H1 (cell line): ENCODE measurements at regions not wholly inside any gene's neighbourhood (a gene's known extent, or its start where the extent isn't known, plus 50 kb on each side); places are given as distances from the start of the nearest gene placed in this dataset.

Experiments used
- CEBPB ChIP-seq: IDR thresholded peaks from 2 replicates; pipeline ENCODE4 v1.6.1; 2012; ENCODE audit warnings: low read depth, low read length
- CREB1 ChIP-seq: IDR thresholded peaks from 2 replicates; pipeline ENCODE4 v1.6.1; 2012; ENCODE audit warnings: inconsistent platforms
- EGR1 ChIP-seq: IDR thresholded peaks from 2 replicates; pipeline ENCODE4 v1.6.1; 2011; ENCODE audit warnings: low read depth, low read length, borderline replicate concordance
- KDM5A ChIP-seq: fragments of 200-600 bp; IDR thresholded peaks from 2 replicates; pipeline ENCODE4 v1.7.1; 2012; ENCODE audit warnings: mild to moderate bottlenecking, low read length, inconsistent platforms, mixed read lengths
- POLR2A ChIP-seq, 2 experiments: IDR thresholded peaks; 1 replicate in 1 of 2; 2 replicates in 1 of 2; pipeline ENCODE4 v1.6.1; 2011; ENCODE audit warnings: low read depth in 2 of 2, low read length in 2 of 2, mild to moderate bottlenecking in 2 of 2; ENCODE audit errors: control extremely low read depth in 1 of 2
- RAD21 ChIP-seq, 2 experiments: IDR thresholded peaks in 1 of 2; conservative IDR thresholded peaks in 1 of 2; 2 replicates each; pipeline ENCODE4 v1.6.1; 2011; ENCODE audit warnings: low read depth in 2 of 2, low read length in 2 of 2, improper control_type of control experiment in 1 of 2, inconsistent platforms in 1 of 2, mild to moderate bottlenecking in 1 of 2, moderate library complexity in 1 of 2
- SIRT6 ChIP-seq: IDR thresholded peaks from one replicate; pipeline ENCODE4 v1.7.1; 2012; ENCODE audit warnings: low read length, inconsistent platforms
- SP2 ChIP-seq: IDR thresholded peaks from 2 replicates; pipeline ENCODE4 v1.6.1; 2012; ENCODE audit warnings: mild to moderate bottlenecking, low read length, inconsistent platforms
- TAF1 ChIP-seq: IDR thresholded peaks from 2 replicates; pipeline ENCODE4 v1.6.1; 2011; ENCODE audit warnings: mild to moderate bottlenecking, low read depth, low read length
- TF ChIP-seq, protein P1 (sequence below): fragments of 300-600 bp; sonication (generic); IDR thresholded peaks from 2 replicates; pipeline ENCODE4 v1.7.1; 2012; ENCODE audit warnings: low read length, moderate library complexity, mild to moderate bottlenecking, inconsistent platforms; ENCODE audit not compliant: insufficient replicate concordance
- TF ChIP-seq, protein P2 (sequence below): IDR thresholded peaks from 2 replicates; pipeline ENCODE4 v1.6.1; 2011; ENCODE audit warnings: low read depth, mild to moderate bottlenecking, low read length; ENCODE audit not compliant: insufficient read depth

DNA sequence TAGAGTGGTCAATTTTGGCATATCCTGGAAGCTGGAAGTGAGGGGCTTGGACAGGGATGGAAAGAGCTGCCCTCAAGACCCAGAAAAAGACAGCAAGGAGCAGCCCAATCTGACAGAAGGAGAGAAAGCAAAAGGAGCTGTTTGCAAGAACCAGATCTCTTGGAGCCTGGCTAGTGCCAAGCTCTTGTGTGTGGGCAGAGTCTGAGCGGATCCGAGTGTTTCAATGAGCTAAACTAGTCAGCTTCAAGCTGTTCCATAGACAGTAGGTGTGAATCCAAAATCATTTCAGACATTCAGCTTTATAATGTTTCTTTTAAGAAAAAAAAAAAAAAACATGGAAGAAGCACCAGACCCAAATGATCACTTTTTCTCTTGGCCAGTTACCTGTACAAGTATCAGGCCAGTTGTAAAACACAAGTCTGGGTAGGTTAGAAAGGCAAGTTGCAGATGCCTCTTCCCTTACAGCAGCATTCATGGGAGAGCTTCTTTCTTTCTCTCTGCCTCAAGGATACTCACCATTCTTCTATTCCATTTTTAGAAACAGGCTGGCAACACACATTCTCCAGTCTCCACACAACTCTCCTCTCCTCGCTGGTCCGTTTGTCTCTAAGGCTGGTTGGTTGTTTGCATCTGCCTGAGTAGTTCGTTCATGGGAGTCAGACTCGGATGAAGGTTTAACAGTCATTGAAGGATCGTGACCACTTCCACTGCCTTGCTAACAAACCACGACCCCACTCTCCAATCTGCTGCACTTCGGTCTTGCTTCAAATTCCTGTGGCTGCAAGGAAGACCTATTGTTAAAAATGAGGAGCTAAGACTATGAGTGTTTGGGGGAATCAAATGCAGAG, 105.2 kb upstream of the GATB start (continued):
- TF ChIP-seq, protein P1, sequence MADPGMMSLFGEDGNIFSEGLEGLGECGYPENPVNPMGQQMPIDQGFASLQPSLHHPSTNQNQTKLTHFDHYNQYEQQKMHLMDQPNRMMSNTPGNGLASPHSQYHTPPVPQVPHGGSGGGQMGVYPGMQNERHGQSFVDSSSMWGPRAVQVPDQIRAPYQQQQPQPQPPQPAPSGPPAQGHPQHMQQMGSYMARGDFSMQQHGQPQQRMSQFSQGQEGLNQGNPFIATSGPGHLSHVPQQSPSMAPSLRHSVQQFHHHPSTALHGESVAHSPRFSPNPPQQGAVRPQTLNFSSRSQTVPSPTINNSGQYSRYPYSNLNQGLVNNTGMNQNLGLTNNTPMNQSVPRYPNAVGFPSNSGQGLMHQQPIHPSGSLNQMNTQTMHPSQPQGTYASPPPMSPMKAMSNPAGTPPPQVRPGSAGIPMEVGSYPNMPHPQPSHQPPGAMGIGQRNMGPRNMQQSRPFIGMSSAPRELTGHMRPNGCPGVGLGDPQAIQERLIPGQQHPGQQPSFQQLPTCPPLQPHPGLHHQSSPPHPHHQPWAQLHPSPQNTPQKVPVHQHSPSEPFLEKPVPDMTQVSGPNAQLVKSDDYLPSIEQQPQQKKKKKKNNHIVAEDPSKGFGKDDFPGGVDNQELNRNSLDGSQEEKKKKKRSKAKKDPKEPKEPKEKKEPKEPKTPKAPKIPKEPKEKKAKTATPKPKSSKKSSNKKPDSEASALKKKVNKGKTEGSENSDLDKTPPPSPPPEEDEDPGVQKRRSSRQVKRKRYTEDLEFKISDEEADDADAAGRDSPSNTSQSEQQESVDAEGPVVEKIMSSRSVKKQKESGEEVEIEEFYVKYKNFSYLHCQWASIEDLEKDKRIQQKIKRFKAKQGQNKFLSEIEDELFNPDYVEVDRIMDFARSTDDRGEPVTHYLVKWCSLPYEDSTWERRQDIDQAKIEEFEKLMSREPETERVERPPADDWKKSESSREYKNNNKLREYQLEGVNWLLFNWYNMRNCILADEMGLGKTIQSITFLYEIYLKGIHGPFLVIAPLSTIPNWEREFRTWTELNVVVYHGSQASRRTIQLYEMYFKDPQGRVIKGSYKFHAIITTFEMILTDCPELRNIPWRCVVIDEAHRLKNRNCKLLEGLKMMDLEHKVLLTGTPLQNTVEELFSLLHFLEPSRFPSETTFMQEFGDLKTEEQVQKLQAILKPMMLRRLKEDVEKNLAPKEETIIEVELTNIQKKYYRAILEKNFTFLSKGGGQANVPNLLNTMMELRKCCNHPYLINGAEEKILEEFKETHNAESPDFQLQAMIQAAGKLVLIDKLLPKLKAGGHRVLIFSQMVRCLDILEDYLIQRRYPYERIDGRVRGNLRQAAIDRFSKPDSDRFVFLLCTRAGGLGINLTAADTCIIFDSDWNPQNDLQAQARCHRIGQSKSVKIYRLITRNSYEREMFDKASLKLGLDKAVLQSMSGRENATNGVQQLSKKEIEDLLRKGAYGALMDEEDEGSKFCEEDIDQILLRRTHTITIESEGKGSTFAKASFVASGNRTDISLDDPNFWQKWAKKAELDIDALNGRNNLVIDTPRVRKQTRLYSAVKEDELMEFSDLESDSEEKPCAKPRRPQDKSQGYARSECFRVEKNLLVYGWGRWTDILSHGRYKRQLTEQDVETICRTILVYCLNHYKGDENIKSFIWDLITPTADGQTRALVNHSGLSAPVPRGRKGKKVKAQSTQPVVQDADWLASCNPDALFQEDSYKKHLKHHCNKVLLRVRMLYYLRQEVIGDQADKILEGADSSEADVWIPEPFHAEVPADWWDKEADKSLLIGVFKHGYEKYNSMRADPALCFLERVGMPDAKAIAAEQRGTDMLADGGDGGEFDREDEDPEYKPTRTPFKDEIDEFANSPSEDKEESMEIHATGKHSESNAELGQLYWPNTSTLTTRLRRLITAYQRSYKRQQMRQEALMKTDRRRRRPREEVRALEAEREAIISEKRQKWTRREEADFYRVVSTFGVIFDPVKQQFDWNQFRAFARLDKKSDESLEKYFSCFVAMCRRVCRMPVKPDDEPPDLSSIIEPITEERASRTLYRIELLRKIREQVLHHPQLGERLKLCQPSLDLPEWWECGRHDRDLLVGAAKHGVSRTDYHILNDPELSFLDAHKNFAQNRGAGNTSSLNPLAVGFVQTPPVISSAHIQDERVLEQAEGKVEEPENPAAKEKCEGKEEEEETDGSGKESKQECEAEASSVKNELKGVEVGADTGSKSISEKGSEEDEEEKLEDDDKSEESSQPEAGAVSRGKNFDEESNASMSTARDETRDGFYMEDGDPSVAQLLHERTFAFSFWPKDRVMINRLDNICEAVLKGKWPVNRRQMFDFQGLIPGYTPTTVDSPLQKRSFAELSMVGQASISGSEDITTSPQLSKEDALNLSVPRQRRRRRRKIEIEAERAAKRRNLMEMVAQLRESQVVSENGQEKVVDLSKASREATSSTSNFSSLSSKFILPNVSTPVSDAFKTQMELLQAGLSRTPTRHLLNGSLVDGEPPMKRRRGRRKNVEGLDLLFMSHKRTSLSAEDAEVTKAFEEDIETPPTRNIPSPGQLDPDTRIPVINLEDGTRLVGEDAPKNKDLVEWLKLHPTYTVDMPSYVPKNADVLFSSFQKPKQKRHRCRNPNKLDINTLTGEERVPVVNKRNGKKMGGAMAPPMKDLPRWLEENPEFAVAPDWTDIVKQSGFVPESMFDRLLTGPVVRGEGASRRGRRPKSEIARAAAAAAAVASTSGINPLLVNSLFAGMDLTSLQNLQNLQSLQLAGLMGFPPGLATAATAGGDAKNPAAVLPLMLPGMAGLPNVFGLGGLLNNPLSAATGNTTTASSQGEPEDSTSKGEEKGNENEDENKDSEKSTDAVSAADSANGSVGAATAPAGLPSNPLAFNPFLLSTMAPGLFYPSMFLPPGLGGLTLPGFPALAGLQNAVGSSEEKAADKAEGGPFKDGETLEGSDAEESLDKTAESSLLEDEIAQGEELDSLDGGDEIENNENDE = no peak
- TF ChIP-seq POLR2A (IDR thresholded peaks at IDR 0.05; ENCODE audit: control extremely low read depth in 1 of 2, low read depth in 2 of 2, low read length in 2 of 2) (no peak), CEBPB (no peak), EGR1 (no peak), KDM5A (no peak), TAF1 (no peak), SP2 (no peak), SIRT6 (no peak), RAD21 (IDR thresholded peaks at IDR 0.05 in 1 of 2, conservative IDR thresholded peaks at IDR 0.05 in 1 of 2; ENCODE audit: low read depth in 2 of 2, low read length in 2 of 2) (no peak), CREB1 (no peak)
- TF ChIP-seq, protein P2, sequence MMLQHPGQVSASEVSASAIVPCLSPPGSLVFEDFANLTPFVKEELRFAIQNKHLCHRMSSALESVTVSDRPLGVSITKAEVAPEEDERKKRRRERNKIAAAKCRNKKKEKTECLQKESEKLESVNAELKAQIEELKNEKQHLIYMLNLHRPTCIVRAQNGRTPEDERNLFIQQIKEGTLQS = no peak
